ENCODE measurements at regions not wholly inside any gene's neighbourhood (a gene's known extent, or its start where the extent isn't known, plus 50 kb on each side); places are given as distances from the start of the nearest gene placed in this dataset.

DNA sequence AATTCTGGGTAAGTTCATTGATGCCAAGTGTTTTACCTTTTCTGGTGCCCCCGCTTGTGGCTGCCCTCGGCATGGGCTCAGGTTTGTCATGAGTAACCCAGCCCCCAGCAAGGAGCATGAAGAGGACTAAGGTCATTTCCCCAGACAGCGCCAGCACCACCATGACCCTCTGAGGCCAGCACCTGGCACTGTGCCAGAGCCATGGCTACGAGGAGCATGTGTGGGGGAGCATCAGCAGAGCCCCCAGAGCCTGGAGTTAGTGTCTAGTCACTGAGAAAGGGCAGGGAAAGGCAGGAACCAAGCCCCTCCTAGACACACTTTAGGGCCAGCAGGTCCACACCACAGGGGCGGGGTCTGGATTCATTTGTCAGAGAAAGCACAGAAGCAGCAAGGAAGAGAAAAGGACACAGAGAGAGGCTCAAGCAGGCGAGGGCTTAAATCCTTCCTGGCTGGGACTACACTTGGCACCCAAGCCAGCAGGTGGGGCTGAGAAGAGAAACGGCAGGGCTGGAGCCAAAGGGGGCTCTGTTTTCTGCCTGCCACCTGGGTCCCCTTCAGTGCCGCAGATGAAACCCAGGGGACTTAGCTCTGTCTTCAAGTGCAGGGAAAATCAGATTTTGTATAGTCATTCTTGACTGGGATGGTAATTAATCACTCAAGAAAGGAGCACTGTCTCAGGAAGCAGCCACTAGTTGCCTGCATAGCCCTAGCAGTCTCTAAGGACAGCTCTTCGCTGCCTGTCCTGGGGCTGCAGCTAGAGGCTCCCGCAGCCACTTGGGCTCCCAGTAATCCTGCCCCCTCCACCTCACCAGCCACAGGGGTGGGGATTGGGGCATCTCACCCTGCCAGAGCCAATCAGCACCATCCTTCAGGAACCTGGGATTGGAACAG lies 79.6 kb upstream of the ZC3H12A start:
- H3K36me3 ChIP-seq (ENCODE audit: control insufficient read depth, insufficient read depth, low read length): no peaks in the 10 kb centered on the region
- no peaks in the 10 kb centered on the region for H3K27me3 ChIP-seq (ENCODE audit: control insufficient read depth, insufficient read depth, low read length)
- DNase-seq (ENCODE audit: low read depth): no peak

GRCh38 chr1:37398096-37398495 lies 76.3 kb upstream of the ZC3H12A start:
- no peaks in the 10 kb centered on the region for H3K36me3 ChIP-seq (ENCODE audit: control insufficient read depth, insufficient read depth, low read length)
- FAIRE-seq: no peak
- no peak for DNase-seq (ENCODE audit: low read depth)
- TF ChIP-seq, protein P1, sequence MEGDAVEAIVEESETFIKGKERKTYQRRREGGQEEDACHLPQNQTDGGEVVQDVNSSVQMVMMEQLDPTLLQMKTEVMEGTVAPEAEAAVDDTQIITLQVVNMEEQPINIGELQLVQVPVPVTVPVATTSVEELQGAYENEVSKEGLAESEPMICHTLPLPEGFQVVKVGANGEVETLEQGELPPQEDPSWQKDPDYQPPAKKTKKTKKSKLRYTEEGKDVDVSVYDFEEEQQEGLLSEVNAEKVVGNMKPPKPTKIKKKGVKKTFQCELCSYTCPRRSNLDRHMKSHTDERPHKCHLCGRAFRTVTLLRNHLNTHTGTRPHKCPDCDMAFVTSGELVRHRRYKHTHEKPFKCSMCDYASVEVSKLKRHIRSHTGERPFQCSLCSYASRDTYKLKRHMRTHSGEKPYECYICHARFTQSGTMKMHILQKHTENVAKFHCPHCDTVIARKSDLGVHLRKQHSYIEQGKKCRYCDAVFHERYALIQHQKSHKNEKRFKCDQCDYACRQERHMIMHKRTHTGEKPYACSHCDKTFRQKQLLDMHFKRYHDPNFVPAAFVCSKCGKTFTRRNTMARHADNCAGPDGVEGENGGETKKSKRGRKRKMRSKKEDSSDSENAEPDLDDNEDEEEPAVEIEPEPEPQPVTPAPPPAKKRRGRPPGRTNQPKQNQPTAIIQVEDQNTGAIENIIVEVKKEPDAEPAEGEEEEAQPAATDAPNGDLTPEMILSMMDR (IDR thresholded peaks at IDR 0.05; ENCODE audit: insufficient read depth, low read length, severe bottlenecking): no peak
- H3K4me3 ChIP-seq (ENCODE audit: low read depth, low read length): no peak overlapping the region
- no peaks in the 10 kb centered on the region for H3K27me3 ChIP-seq (ENCODE audit: control insufficient read depth, insufficient read depth, low read length)

More for the DNA sequence above, 79.6 kb upstream of the ZC3H12A start:
- TF ChIP-seq, protein P1 (IDR thresholded peaks at IDR 0.05; ENCODE audit: insufficient read depth, low read length, severe bottlenecking): no peak
- no peak overlapping the region for H3K4me3 ChIP-seq (ENCODE audit: low read depth, low read length)
- no peak for FAIRE-seq

GRCh38 chr1:37399205-37399604 lies 75.2 kb upstream of the ZC3H12A start:
- TF ChIP-seq, protein P1 (IDR thresholded peaks at IDR 0.05; ENCODE audit: insufficient read depth, low read length, severe bottlenecking): no peak
- DNase-seq (ENCODE audit: low read depth) (no peak), FAIRE-seq (no peak)
- H3K36me3 ChIP-seq (ENCODE audit: control insufficient read depth, insufficient read depth, low read length): no peaks in the 10 kb centered on the region
- no peaks in the 10 kb centered on the region for H3K27me3 ChIP-seq (ENCODE audit: control insufficient read depth, insufficient read depth, low read length)
- H3K4me3 ChIP-seq (ENCODE audit: low read depth, low read length): no peak overlapping the region

GRCh38 chr1:37399830-37400464 lies 74.4 kb upstream of the ZC3H12A start:
- TF ChIP-seq, protein P1 (IDR thresholded peaks at IDR 0.05; ENCODE audit: insufficient read depth, low read length, severe bottlenecking): no peak
- no peak for FAIRE-seq
- DNase-seq (ENCODE audit: low read depth): no peak
- Histone ChIP-seq H3K4me3 (ENCODE audit: low read depth, low read length) (no peak overlapping the region), H3K27me3 (ENCODE audit: control insufficient read depth, insufficient read depth, low read length) (no peaks in the 10 kb centered on the region), H3K36me3 (ENCODE audit: control insufficient read depth, insufficient read depth, low read length) (no peaks in the 10 kb centered on the region)

GRCh38 chr1:37400466-37401225 lies 73.7 kb upstream of the ZC3H12A start:
- FAIRE-seq (no peak), DNase-seq (ENCODE audit: low read depth) (no peak)
- Histone ChIP-seq H3K36me3 (ENCODE audit: control insufficient read depth, insufficient read depth, low read length) (no peaks in the 10 kb centered on the region), H3K4me3 (ENCODE audit: low read depth, low read length) (no peak overlapping the region), H3K27me3 (ENCODE audit: control insufficient read depth, insufficient read depth, low read length) (no peaks in the 10 kb centered on the region)
- TF ChIP-seq, protein P1 (IDR thresholded peaks at IDR 0.05; ENCODE audit: insufficient read depth, low read length, severe bottlenecking): no peak
